ENCODE measurements at regions not wholly inside any gene's neighbourhood (a gene's known extent, or its start where the extent isn't known, plus 50 kb on each side); places are given as distances from the start of the nearest gene placed in this dataset.

DNA sequence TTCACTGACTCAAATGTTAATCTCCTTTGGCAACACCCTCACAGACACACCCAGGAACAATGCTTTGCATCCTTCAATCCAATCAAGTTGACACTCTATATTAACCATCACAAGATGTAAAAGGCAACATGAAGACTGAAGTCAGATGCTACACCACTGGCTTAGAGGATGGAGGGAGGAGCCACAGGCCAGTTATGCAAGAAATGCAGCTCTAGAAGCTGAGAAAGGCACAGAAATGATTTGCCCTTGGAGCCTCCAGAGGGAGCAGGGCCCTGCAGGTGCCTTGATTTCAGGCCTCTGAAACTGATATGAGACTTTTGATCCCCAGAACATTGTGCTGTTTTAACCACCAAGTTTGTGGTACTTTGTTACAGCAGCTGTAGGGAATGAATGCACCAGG is 276.3 kb downstream of the KCNS3 start:
- peaks cover 0 to 17% of the 10 kb centered on the region in 2 donors for H3K27me3 Mint-ChIP-seq
- DNase-seq (no peak), ATAC-seq (replicated peaks) (no peak)
- no peaks in the 10 kb centered on the region for H3K4me1 Mint-ChIP-seq (ENCODE audit: low read depth in 2 of 2)
- no peak overlapping the region for H3K27ac Mint-ChIP-seq
- peaks cover 3 to 7% of the 10 kb centered on the region in 2 donors for H3K9me3 Mint-ChIP-seq
- H3K36me3 Mint-ChIP-seq (ENCODE audit: insufficient read depth) = no peaks in the 10 kb centered on the region
- H3K4me3 Mint-ChIP-seq = no peak overlapping the region

DNA sequence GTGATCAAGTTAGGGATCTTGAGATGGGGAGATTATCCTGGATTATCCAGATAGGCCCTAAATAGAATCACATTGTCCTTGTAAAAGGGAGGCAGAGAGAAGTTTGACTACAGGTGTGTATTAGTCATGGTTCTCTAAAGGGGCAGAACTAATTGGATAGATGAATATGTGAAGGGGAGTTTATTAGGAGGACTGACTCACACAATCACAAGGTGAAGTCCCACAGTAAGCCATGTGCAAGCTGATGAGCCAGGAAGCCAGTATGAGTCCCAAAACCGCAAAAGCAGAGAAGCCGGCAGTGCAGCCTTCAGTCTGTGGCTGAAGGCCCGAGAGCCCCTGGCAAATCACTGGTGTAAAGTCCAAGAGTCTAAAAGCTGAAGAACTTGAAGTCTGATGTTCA is 275.8 kb downstream of the KCNS3 start:
- H3K27ac Mint-ChIP-seq = no peak overlapping the region

DNA sequence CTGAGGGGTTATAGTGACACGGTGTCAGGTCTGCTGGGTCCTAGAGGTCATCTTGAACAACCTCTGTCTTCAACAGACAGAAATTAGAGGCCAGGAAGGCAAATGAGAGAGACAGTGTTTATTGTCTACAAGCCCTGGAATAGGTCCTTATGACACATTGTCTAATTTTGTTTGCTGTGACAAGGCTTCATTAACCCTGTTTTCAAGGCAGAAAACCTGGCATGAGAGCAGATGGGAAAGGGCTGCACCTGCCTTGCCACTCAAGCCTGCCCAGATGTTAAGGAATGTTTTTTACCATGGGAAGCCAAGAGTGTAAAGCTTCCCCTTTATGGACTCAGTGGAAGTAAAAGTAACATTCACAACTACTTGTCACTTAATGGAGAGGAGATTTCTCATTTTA is 275.3 kb downstream of the KCNS3 start:
- Mint-ChIP-seq H3K4me1 (ENCODE audit: low read depth in 2 of 2) (no peaks in the 10 kb centered on the region), H3K4me3 (no peak overlapping the region), H3K27me3 (peaks cover 0 to 17% of the 10 kb centered on the region in 2 donors), H3K27ac (no peak overlapping the region), H3K9me3 (peaks cover 0 to 7% of the 10 kb centered on the region in 2 donors), H3K36me3 (ENCODE audit: insufficient read depth) (no peaks in the 10 kb centered on the region)
- ATAC-seq (replicated peaks) = no peak
- no peak for DNase-seq

More for the DNA sequence above, 275.8 kb downstream of the KCNS3 start:
- Mint-ChIP-seq H3K27me3 (peaks cover 0 to 17% of the 10 kb centered on the region in 2 donors), H3K36me3 (ENCODE audit: insufficient read depth) (no peaks in the 10 kb centered on the region), H3K9me3 (peaks cover 1 to 7% of the 10 kb centered on the region in 2 donors), H3K4me1 (ENCODE audit: low read depth in 2 of 2) (no peaks in the 10 kb centered on the region), H3K4me3 (no peak overlapping the region)
- DNase-seq = no peak
- no peak for ATAC-seq (replicated peaks)

DNA sequence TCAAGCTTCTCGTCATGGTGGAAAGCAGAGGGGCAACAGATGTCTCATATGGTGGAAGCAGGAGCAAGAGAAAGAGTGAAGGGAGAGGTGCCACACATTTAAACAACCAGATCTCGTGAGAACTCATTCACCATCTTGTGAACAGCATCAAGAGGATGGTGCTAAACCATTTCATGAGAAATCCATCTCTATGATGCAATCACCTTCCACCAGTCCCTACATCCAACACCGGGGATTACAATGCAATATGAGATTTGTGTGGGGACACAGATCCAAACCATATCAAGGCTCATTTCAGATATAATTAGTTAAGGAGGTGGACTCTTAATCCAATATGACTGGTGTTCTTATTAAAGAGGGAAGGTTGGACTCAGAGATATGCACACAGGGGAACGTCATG is 272.8 kb downstream of the KCNS3 start:
- peaks cover 0 to 17% of the 10 kb centered on the region in 2 donors for H3K27me3 Mint-ChIP-seq
- no peak overlapping the region for H3K4me3 Mint-ChIP-seq
- ATAC-seq (replicated peaks) (no peak), DNase-seq (no peak)
- H3K36me3 Mint-ChIP-seq (ENCODE audit: insufficient read depth) = no peaks in the 10 kb centered on the region
- no peaks in the 10 kb centered on the region for H3K4me1 Mint-ChIP-seq (ENCODE audit: low read depth in 2 of 2)
- no peak overlapping the region for H3K27ac Mint-ChIP-seq
- H3K9me3 Mint-ChIP-seq = peaks cover 0 to 7% of the 10 kb centered on the region in 2 donors

- H3K27me3 Mint-ChIP-seq = peaks cover 0 to 10% of the 10 kb centered on the region in 2 donors
- no peak overlapping the region for H3K4me3 Mint-ChIP-seq
- H3K36me3 Mint-ChIP-seq (ENCODE audit: insufficient read depth) = no peaks in the 10 kb centered on the region
- no peaks in the 10 kb centered on the region for H3K4me1 Mint-ChIP-seq (ENCODE audit: low read depth in 2 of 2)
- no peak overlapping the region for H3K27ac Mint-ChIP-seq
- ATAC-seq (replicated peaks) (no peak), DNase-seq (no peak)
- peaks cover 2 to 7% of the 10 kb centered on the region in 2 donors for H3K9me3 Mint-ChIP-seq
Measured at GRCh38 chr2:18149660-18150246, 271.3 kb downstream of the KCNS3 start.

DNA sequence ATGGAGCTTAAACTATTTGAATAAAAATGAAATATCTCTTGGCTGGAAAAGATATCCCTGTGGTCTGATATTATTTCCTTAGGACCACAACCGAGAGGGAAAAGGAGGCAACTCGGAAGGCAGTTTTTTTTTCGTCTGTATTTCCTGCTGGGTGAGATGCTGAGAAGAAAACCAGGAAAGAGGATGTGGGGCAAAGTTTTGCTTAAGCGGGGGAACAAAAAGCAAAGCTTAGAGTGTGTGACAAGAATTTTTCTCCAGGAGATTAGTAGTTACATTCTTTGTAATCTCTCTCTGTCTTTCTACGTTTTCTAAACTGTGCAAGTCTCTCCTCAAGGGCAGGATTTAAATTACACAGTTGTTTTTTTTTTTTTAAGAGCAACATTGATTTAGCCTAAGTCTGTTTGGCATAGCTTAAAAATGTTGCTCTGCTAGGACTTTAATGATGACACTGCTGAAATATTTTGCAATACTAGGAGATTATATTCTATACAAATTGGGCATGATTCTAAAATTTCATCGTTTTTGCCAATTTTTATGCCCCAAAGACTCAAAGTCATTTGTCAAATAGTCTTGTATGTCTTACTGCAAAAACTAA is 258.5 kb downstream of the KCNS3 start:
- H3K4me3 Mint-ChIP-seq = no peak overlapping the region
- ATAC-seq (replicated peaks) = no peak
- H3K27ac Mint-ChIP-seq = no peak overlapping the region
- H3K27me3 Mint-ChIP-seq = no peaks in the 10 kb centered on the region
- H3K36me3 Mint-ChIP-seq (ENCODE audit: insufficient read depth) = no peaks in the 10 kb centered on the region
- peaks cover 0 to 3% of the 10 kb centered on the region in 2 donors for H3K9me3 Mint-ChIP-seq
- H3K4me1 Mint-ChIP-seq (ENCODE audit: low read depth in 2 of 2) = no peaks in the 10 kb centered on the region
- DNase-seq = no peak

GRCh38 chr2:18133310-18133709 is 254.8 kb downstream of the KCNS3 start:
- no peak for DNase-seq
- Mint-ChIP-seq H3K27ac (no peak overlapping the region), H3K36me3 (ENCODE audit: insufficient read depth) (no peaks in the 10 kb centered on the region), H3K4me1 (ENCODE audit: low read depth in 2 of 2) (no peaks in the 10 kb centered on the region), H3K27me3 (no peaks in the 10 kb centered on the region), H3K9me3 (peaks cover 2 to 7% of the 10 kb centered on the region in 2 donors), H3K4me3 (no peak overlapping the region)
- ATAC-seq (replicated peaks) = no peak

DNA sequence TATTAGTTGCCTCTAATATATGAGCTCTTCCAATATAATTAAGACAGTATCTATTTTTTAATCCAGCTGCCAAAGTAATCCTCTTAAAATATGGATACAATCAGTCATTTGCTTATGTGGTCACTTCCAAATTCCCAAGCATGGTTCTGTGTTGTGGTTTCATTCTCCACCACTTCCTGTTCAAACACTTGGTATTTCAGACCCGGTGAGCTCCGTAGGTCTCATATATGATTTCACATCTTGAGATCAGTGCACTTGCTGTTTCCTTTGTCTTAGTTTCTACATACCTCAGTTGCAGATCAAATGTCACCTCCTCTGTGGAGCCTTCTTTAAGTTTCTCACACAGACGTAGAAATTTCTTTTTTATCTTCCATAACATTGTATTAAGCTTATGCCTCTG is 254.2 kb downstream of the KCNS3 start:
- H3K4me1 Mint-ChIP-seq (ENCODE audit: low read depth in 2 of 2) = no peaks in the 10 kb centered on the region
- peaks cover 2 to 7% of the 10 kb centered on the region in 2 donors for H3K9me3 Mint-ChIP-seq
- DNase-seq (no peak), ATAC-seq (replicated peaks) (no peak)
- H3K27me3 Mint-ChIP-seq = no peaks in the 10 kb centered on the region
- no peak overlapping the region for H3K27ac Mint-ChIP-seq
- no peak overlapping the region for H3K4me3 Mint-ChIP-seq
- H3K36me3 Mint-ChIP-seq (ENCODE audit: insufficient read depth) = no peaks in the 10 kb centered on the region

GRCh38 chr2:18131761-18132160 is 253.3 kb downstream of the KCNS3 start:
- DNase-seq (no peak), ATAC-seq (replicated peaks) (no peak)
- Mint-ChIP-seq H3K9me3 (peaks cover 2 to 7% of the 10 kb centered on the region in 2 donors), H3K27ac (no peak overlapping the region), H3K27me3 (no peaks in the 10 kb centered on the region), H3K4me3 (no peak overlapping the region), H3K36me3 (ENCODE audit: insufficient read depth) (no peaks in the 10 kb centered on the region), H3K4me1 (ENCODE audit: low read depth in 2 of 2) (no peaks in the 10 kb centered on the region)

DNA sequence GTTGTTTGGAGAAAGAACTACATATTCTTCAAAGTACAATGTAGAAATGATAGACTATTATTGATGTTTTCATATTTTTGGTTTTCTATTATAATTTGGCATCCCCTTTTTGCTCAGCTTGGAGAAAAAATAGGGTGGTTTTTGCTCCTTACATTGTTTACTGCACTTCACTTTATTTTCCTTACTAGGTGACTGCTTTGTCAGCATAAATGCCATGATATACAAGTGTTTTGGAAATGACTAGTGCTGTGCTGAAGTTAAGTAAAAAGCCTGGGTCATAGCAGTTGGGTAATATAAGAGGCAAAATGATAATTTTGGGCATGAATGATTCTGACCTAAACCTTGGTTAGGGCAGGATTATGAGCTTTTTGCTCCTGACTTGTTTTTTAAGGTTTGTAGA is 250.9 kb downstream of the KCNS3 start:
- Mint-ChIP-seq H3K27me3 (no peaks in the 10 kb centered on the region), H3K27ac (no peak overlapping the region), H3K36me3 (ENCODE audit: insufficient read depth) (no peaks in the 10 kb centered on the region), H3K4me1 (ENCODE audit: low read depth in 2 of 2) (no peaks in the 10 kb centered on the region), H3K4me3 (no peak overlapping the region), H3K9me3 (peaks cover 2 to 7% of the 10 kb centered on the region in 2 donors)
- DNase-seq (no peak), ATAC-seq (replicated peaks) (no peak)

- no peak overlapping the region for H3K4me3 Mint-ChIP-seq
- no peak overlapping the region for H3K27ac Mint-ChIP-seq
- peaks cover 4 to 7% of the 10 kb centered on the region in 2 donors for H3K9me3 Mint-ChIP-seq
- H3K36me3 Mint-ChIP-seq (ENCODE audit: insufficient read depth) = no peaks in the 10 kb centered on the region
- H3K4me1 Mint-ChIP-seq (ENCODE audit: low read depth in 2 of 2) = no peaks in the 10 kb centered on the region
- H3K27me3 Mint-ChIP-seq = peaks cover 0 to 10% of the 10 kb centered on the region in 2 donors
- ATAC-seq (replicated peaks) (no peak), DNase-seq (no peak)
Measured at GRCh38 chr2:18125303-18125702, 246.8 kb downstream of the KCNS3 start.

DNA sequence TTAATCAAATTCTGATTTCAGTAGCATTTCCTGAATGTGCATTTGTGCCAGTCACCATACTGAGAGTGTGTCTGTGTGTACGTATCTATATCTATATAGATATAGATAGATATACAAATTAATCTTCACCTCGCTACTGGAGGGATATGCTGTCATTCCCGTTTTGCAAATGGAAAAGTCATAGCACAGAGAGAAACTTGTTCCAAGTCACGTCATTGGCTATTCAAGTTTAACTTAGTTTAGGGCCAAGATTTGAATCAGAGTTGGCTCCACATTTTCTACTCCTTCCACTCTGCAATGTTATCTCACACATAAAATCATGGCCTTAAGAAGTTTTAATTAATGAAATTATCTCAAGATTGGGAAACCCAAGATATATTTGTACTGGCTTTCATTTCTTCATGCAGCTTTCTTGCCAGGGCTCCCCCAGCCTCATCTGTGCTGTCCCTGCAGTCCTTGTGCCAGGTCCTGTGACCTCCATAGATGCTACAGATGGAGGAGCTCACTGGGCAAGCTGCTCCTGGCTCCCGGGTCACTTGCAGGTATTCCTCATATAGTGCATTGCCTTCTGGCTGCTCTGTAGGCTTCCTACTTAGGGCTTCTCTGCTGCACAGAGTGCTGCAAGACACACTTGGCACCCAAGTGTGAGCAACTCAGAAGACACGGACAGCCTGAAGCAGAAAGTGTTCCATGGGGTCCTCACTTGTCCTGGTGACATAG is 245.8 kb downstream of the KCNS3 start:
- no peak overlapping the region for H3K4me3 Mint-ChIP-seq
- ATAC-seq (replicated peaks) (no peak), DNase-seq (no peak)
- no peaks in the 10 kb centered on the region for H3K4me1 Mint-ChIP-seq (ENCODE audit: low read depth in 2 of 2)
- H3K27ac Mint-ChIP-seq = no peak overlapping the region
- peaks cover 0 to 12% of the 10 kb centered on the region in 2 donors for H3K27me3 Mint-ChIP-seq
- no peaks in the 10 kb centered on the region for H3K36me3 Mint-ChIP-seq (ENCODE audit: insufficient read depth)
- H3K9me3 Mint-ChIP-seq = peaks cover 0 to 4% of the 10 kb centered on the region in 2 donors

DNA sequence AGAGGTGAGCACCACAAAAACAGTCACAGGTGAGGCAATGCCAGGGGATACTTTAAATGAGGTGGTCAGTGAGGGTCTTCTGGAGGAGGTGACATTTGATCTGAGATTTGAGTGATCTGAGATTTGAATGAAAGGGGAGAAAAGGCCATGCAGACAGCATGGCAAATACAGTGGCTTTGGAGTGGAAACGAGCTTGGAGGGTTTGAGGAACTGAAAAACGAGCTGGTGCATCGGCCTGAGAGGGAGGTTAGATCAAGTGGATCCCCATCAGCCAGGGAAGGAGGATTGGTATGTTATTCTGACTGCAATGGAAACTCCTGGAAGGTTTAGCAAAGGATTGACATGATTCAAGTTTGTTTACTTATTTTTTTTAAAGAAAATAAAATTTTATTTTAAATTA is 245.1 kb downstream of the KCNS3 start:
- Mint-ChIP-seq H3K27me3 (peaks cover 0 to 12% of the 10 kb centered on the region in 2 donors), H3K9me3 (peaks cover 0 to 4% of the 10 kb centered on the region in 2 donors), H3K27ac (no peak overlapping the region), H3K4me3 (no peak overlapping the region), H3K4me1 (ENCODE audit: low read depth in 2 of 2) (no peaks in the 10 kb centered on the region), H3K36me3 (ENCODE audit: insufficient read depth) (no peaks in the 10 kb centered on the region)
- ATAC-seq (replicated peaks) (no peak), DNase-seq (no peak)

GRCh38 chr2:18123211-18123570 is 244.7 kb downstream of the KCNS3 start:
- Mint-ChIP-seq H3K36me3 (ENCODE audit: insufficient read depth) (no peaks in the 10 kb centered on the region), H3K27ac (no peak overlapping the region), H3K27me3 (peaks cover 0 to 12% of the 10 kb centered on the region in 2 donors), H3K4me3 (no peak overlapping the region), H3K9me3 (peaks cover 0 to 4% of the 10 kb centered on the region in 2 donors), H3K4me1 (ENCODE audit: low read depth in 2 of 2) (no peaks in the 10 kb centered on the region)
- DNase-seq = no peak
- ATAC-seq (replicated peaks) = no peak

Data from effector memory CD8-positive, alpha-beta T cell (primary cell).